IMR-90 (cell line): ENCODE measurements at regions not wholly inside any gene's neighbourhood (a gene's known extent, or its start where the extent isn't known, plus 50 kb on each side); places are given as distances from the start of the nearest gene placed in this dataset.
"Not testable (repeated sequence)": the region's sequence is repeated elsewhere in the genome, so short reads cannot be mapped to it uniquely, and the experiment has no call there.

Experiments
- ATAC-seq: fragments of 200-7000 bp; cut with Tn5 transposase; 2 replicates; pipeline ENCODE4 v1.9.1; 2020; ENCODE audit warnings: low read depth, mild to moderate bottlenecking, moderate library complexity
- BruUV-seq: library from RNA; stranded (reverse); fragments of 400-500 nt; replicated peaks from 2 replicates; lab custom pipeline; 2021; lab: Mats Ljungman, UMichigan
- CTCF ChIA-PET: fragments of 300-600 bp; formaldehyde crosslinking; extraction: SDS; loops from one replicate; lab custom pipeline; 2021; ENCODE audit warnings: antibody characterized with exemption; lab: Yijun Ruan, JAX
- POLR2A ChIA-PET: fragments of 300-600 bp; sonication (Branson Sonifier 250); formaldehyde crosslinking; loops from one replicate; lab custom pipeline; 2022; ENCODE audit warnings: antibody characterized with exemption; ENCODE audit not compliant: unreplicated experiment; lab: Charles Lee
- DNase-seq: peaks from one replicate; pipeline ENCODE4 v3.0.0; 2013
- H2AFZ ChIP-seq: replicated peaks from 2 replicates; pipeline ENCODE3; 2013; ENCODE audit warnings: low read length, mild to moderate bottlenecking; ENCODE audit not compliant: poor library complexity
- H2AK5ac ChIP-seq: 2 replicates; pipeline ENCODE4 v1.6.1; 2013; ENCODE audit warnings: low read depth, low read length, inconsistent platforms
- H2AK9ac ChIP-seq: replicated peaks from 2 replicates; pipeline ENCODE3; 2013; ENCODE audit warnings: mild to moderate bottlenecking, low read depth, low read length, moderate library complexity; ENCODE audit not compliant: poor library complexity
- H2BK120ac ChIP-seq: 2 replicates; pipeline ENCODE4 v1.6.1; 2013; ENCODE audit warnings: low read depth, low read length, inconsistent platforms
- H2BK15ac ChIP-seq: 3 replicates; pipeline ENCODE4 v1.6.1; 2013; ENCODE audit warnings: low read depth, low read length, inconsistent platforms
- H2BK20ac ChIP-seq: 2 replicates; pipeline ENCODE4 v1.6.1; 2013; ENCODE audit warnings: low read depth, mild to moderate bottlenecking, inconsistent platforms, low read length, moderate library complexity
- H2BK5ac ChIP-seq: 2 replicates; pipeline ENCODE4 v1.6.1; 2013; ENCODE audit warnings: mild to moderate bottlenecking, low read depth, low read length, inconsistent platforms; ENCODE audit not compliant: poor library complexity, severe bottlenecking
- H3K14ac ChIP-seq: replicated peaks from 2 replicates; pipeline ENCODE4 v1.6.1; 2013; ENCODE audit warnings: low read depth, low read length, inconsistent platforms
- H3K18ac ChIP-seq: 2 replicates; pipeline ENCODE4 v1.6.1; 2013; ENCODE audit warnings: low read depth, low read length, control low read depth
- H3K23ac ChIP-seq: 2 replicates; pipeline ENCODE4 v1.6.1; 2013; ENCODE audit warnings: low read depth, low read length, inconsistent platforms
- H3K27ac ChIP-seq: 2 replicates; pipeline ENCODE4 v1.5.1; 2013; ENCODE audit warnings: mild to moderate bottlenecking, control low read depth, low read length; ENCODE audit not compliant: insufficient read depth
- H3K27me3 ChIP-seq: 2 replicates; pipeline ENCODE4 v1.6.1; 2013; ENCODE audit warnings: low read length; ENCODE audit not compliant: control insufficient read depth, insufficient read depth
- H3K36me3 ChIP-seq: 2 replicates; pipeline ENCODE4 v1.6.1; 2013; ENCODE audit warnings: low read length, mixed read lengths; ENCODE audit not compliant: control insufficient read depth, insufficient read depth
- H3K4ac ChIP-seq: 2 replicates; pipeline ENCODE4 v1.6.1; 2013; ENCODE audit warnings: low read depth, low read length, inconsistent platforms
- H3K4me1 ChIP-seq: 2 replicates; pipeline ENCODE4 v1.6.1; 2013; ENCODE audit warnings: low read length, mixed read lengths; ENCODE audit not compliant: control insufficient read depth, insufficient read depth
- H3K4me2 ChIP-seq: 2 replicates; pipeline ENCODE4 v1.6.1; 2013; ENCODE audit warnings: low read depth, mild to moderate bottlenecking, control low read depth, low read length, moderate library complexity
- H3K4me3 ChIP-seq: 2 replicates; pipeline ENCODE4 v1.5.1; 2013; ENCODE audit warnings: low read depth, mild to moderate bottlenecking, control low read depth, low read length, moderate library complexity; ENCODE audit not compliant: insufficient read depth
- H3K56ac ChIP-seq: 2 replicates; pipeline ENCODE4 v1.6.1; 2013; ENCODE audit warnings: low read length, inconsistent platforms; ENCODE audit not compliant: insufficient read depth; ENCODE audit errors: extremely low read depth
- H3K79me1 ChIP-seq, 2 experiments: 2 replicates each; pipeline ENCODE4 v1.6.1; 2013; ENCODE audit warnings: low read length in 2 of 2, inconsistent platforms in 1 of 2, low read depth in 1 of 2
- H3K9ac ChIP-seq: 2 replicates; pipeline ENCODE4 v1.6.1; 2013; ENCODE audit warnings: low read depth, low read length, control low read depth
- H3K9me1 ChIP-seq: 2 replicates; pipeline ENCODE4 v1.6.1; 2013; ENCODE audit warnings: low read length, inconsistent platforms; ENCODE audit not compliant: insufficient read depth
- H3K9me3 ChIP-seq: 2 replicates; pipeline ENCODE4 v1.6.1; 2013; ENCODE audit warnings: low read length; ENCODE audit not compliant: control insufficient read depth, insufficient read depth
- H4K20me1 ChIP-seq: 2 replicates; pipeline ENCODE4 v1.6.1; 2013; ENCODE audit warnings: low read length, inconsistent platforms; ENCODE audit not compliant: insufficient read depth
- H4K5ac ChIP-seq: 2 replicates; pipeline ENCODE4 v1.6.1; 2013; ENCODE audit warnings: mild to moderate bottlenecking, low read depth, low read length, control low read depth
- H4K8ac ChIP-seq, 2 experiments: 2 replicates each; pipeline ENCODE4 v1.6.1; 2013; ENCODE audit warnings: low read depth in 2 of 2, low read length in 2 of 2, control low read depth in 1 of 2, inconsistent platforms in 1 of 2
- H4K91ac ChIP-seq: 2 replicates; pipeline ENCODE4 v1.6.1; 2013; ENCODE audit warnings: low read depth, low read length, inconsistent platforms; ENCODE audit not compliant: insufficient read depth
- WGBS, 2 experiments: methylation state at CpG; one replicate each; pipeline versions ENCODE4 v1.1.5 to v1.1.7; 2013; ENCODE audit warnings: missing lambda C conversion rate in 2 of 2; ENCODE audit not compliant: insufficient read length in 1 of 2; ENCODE audit errors: extremely low coverage in 2 of 2; 5-methylcytosine and 5-hydroxymethylcytosine counted together
- dilution Hi-C: fragments of 300-500 bp; cut with HindIII; formaldehyde crosslinking; loops from one replicate; pipeline ENCODE4 v1.14.3; 2018; ENCODE audit warnings: low sequenced_read_pairs; ENCODE audit not compliant: unreplicated experiment
- in situ Hi-C: fragments of 300-500 bp; cut with MboI; formaldehyde crosslinking; loops from 3 replicates; pipeline ENCODE4 v1.14.3; 2019; ENCODE audit warnings: low sequenced_read_pairs, inconsistent platforms, mixed read lengths
- intact Hi-C: fragments of 100-400 bp; cut with micrococcal nuclease; formaldehyde crosslinking; loops from 2 replicates; pipeline ENCODE4 v1.10.0; 2022

- H4K8ac ChIP-seq, DNase-seq, H3K4me3 ChIP-seq, H3K27ac ChIP-seq, intact Hi-C loops, CTCF ChIA-PET, POLR2A ChIA-PET, H3K79me1 ChIP-seq, in situ Hi-C loops, H2BK20ac ChIP-seq, H3K36me3 ChIP-seq, ATAC-seq, H2BK120ac ChIP-seq, H3K23ac ChIP-seq, H4K20me1 ChIP-seq, dilution Hi-C loops, H3K4ac ChIP-seq, H2AFZ ChIP-seq, H3K56ac ChIP-seq, H3K9ac ChIP-seq, H4K5ac ChIP-seq, H3K4me1 ChIP-seq, H2AK5ac ChIP-seq, H2BK5ac ChIP-seq, BruUV-seq, H3K27me3 ChIP-seq, H3K14ac ChIP-seq, H3K18ac ChIP-seq, H4K91ac ChIP-seq, H3K4me2 ChIP-seq, H2BK15ac ChIP-seq, H2AK9ac ChIP-seq, H3K9me1 ChIP-seq: not testable (repeated sequence)
- no CpG with 5 or more reads among the region's 10 CpGs for WGBS, 2 experiments
- H3K9me3 ChIP-seq: peaks cover 19% of the 10 kb centered on the region
Measured at GRCh38 chr14:105744213-105744787, 217.9 kb downstream of the TMEM121 start.
